Ishikawa (cell line): ENCODE measurements at regions not wholly inside any gene's neighbourhood (a gene's known extent, or its start where the extent isn't known, plus 50 kb on each side); places are given as distances from the start of the nearest gene placed in this dataset.

Experiments
- CEBPB ChIP-seq: IDR thresholded peaks from 2 replicates; pipeline ENCODE4 v1.6.1; 2012
- CREB1 ChIP-seq: IDR thresholded peaks from 2 replicates; pipeline ENCODE4 v1.6.1; 2012; ENCODE audit warnings: low read depth
- EGR1 ChIP-seq: IDR thresholded peaks from 2 replicates; pipeline ENCODE4 v1.6.1; 2012
- EP300 ChIP-seq: IDR thresholded peaks from 2 replicates; pipeline ENCODE4 v1.6.1; 2012; ENCODE audit warnings: borderline replicate concordance
- FOXM1 ChIP-seq: IDR thresholded peaks from 2 replicates; pipeline ENCODE4 v1.6.1; 2012; ENCODE audit warnings: low read depth, borderline replicate concordance
- NFIC ChIP-seq: IDR thresholded peaks from 2 replicates; pipeline ENCODE4 v1.6.1; 2012
- RAD21 ChIP-seq: IDR thresholded peaks from 2 replicates; pipeline ENCODE4 v1.6.1; 2012; ENCODE audit warnings: low read depth
- TAF1 ChIP-seq: IDR thresholded peaks from 2 replicates; pipeline ENCODE4 v1.6.1; 2012; ENCODE audit warnings: low read depth, mild to moderate bottlenecking
- TCF12 ChIP-seq: IDR thresholded peaks from 2 replicates; pipeline ENCODE4 v1.6.1; 2012; ENCODE audit warnings: low read depth
- TEAD4 ChIP-seq: IDR thresholded peaks from 2 replicates; pipeline ENCODE4 v1.6.1; 2012
- YY1 ChIP-seq: IDR thresholded peaks from 2 replicates; pipeline ENCODE4 v1.6.1; 2012; ENCODE audit warnings: low read depth
- ZBTB7A ChIP-seq: IDR thresholded peaks from 2 replicates; pipeline ENCODE4 v1.6.1; 2012; ENCODE audit warnings: low read depth
- TF ChIP-seq, protein P1 (sequence below): IDR thresholded peaks from 2 replicates; pipeline ENCODE4 v1.6.1; 2012
- TF ChIP-seq, protein P2 (sequence below): IDR thresholded peaks from 2 replicates; pipeline ENCODE4 v1.6.1; 2012
- TF ChIP-seq, protein P3 (sequence below): IDR thresholded peaks from 2 replicates; pipeline ENCODE4 v1.6.1; 2012; ENCODE audit warnings: low read depth, mild to moderate bottlenecking

DNA sequence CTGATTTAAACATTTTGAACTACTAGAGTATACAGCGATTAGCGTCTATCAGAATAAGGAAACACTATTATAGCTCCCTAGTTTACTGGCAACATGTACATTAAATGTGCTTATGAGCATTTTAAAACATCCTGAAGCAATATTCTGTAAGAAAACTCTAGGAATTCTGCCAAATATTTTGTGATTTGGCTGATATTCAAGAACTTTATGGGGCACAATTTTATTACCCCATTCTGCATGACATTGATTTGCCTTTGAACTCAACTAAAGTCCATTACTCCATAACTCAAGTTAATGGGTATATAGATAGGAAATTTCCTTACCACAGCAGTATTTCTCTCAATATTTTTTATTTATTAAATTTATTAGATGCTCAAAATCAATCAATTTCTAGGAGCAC lies 369.9 kb upstream of the KCND2 start:
- TF ChIP-seq TCF12 (no peak), TAF1 (no peak), YY1 (no peak), EP300 (no peak), TEAD4 (no peak)
- TF ChIP-seq, protein P1, sequence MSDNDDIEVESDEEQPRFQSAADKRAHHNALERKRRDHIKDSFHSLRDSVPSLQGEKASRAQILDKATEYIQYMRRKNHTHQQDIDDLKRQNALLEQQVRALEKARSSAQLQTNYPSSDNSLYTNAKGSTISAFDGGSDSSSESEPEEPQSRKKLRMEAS, result no peak
- TF ChIP-seq, protein P2, sequence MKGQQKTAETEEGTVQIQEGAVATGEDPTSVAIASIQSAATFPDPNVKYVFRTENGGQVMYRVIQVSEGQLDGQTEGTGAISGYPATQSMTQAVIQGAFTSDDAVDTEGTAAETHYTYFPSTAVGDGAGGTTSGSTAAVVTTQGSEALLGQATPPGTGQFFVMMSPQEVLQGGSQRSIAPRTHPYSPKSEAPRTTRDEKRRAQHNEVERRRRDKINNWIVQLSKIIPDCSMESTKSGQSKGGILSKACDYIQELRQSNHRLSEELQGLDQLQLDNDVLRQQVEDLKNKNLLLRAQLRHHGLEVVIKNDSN, result no peak
- TF ChIP-seq, protein P3, sequence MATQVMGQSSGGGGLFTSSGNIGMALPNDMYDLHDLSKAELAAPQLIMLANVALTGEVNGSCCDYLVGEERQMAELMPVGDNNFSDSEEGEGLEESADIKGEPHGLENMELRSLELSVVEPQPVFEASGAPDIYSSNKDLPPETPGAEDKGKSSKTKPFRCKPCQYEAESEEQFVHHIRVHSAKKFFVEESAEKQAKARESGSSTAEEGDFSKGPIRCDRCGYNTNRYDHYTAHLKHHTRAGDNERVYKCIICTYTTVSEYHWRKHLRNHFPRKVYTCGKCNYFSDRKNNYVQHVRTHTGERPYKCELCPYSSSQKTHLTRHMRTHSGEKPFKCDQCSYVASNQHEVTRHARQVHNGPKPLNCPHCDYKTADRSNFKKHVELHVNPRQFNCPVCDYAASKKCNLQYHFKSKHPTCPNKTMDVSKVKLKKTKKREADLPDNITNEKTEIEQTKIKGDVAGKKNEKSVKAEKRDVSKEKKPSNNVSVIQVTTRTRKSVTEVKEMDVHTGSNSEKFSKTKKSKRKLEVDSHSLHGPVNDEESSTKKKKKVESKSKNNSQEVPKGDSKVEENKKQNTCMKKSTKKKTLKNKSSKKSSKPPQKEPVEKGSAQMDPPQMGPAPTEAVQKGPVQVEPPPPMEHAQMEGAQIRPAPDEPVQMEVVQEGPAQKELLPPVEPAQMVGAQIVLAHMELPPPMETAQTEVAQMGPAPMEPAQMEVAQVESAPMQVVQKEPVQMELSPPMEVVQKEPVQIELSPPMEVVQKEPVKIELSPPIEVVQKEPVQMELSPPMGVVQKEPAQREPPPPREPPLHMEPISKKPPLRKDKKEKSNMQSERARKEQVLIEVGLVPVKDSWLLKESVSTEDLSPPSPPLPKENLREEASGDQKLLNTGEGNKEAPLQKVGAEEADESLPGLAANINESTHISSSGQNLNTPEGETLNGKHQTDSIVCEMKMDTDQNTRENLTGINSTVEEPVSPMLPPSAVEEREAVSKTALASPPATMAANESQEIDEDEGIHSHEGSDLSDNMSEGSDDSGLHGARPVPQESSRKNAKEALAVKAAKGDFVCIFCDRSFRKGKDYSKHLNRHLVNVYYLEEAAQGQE, result no peak

DNA sequence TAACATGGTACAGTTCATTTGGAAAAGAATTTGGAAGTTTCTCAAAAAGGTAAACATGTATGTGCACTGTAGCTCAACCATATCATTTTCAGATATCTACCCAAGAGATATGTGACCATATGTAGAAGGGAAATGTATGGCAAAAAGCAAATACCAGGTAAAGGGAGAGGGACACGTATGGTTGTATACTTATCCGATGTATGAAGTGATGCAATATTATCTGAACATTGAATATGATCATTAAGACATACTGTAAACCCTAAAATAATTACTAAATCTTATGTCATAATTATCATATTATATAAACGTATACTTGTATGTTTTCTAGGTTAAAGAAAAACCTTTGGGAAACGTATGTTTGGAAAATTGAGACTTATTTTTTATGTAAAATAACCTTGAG lies 367.5 kb upstream of the KCND2 start:
- TF ChIP-seq, protein P1, result no peak
- TF ChIP-seq EGR1 (no peak), EP300 (no peak), NFIC (no peak), FOXM1 (no peak), TCF12 (no peak), CEBPB (no peak), TEAD4 (no peak), ZBTB7A (no peak), YY1 (no peak)
- TF ChIP-seq, protein P3, result no peak

DNA sequence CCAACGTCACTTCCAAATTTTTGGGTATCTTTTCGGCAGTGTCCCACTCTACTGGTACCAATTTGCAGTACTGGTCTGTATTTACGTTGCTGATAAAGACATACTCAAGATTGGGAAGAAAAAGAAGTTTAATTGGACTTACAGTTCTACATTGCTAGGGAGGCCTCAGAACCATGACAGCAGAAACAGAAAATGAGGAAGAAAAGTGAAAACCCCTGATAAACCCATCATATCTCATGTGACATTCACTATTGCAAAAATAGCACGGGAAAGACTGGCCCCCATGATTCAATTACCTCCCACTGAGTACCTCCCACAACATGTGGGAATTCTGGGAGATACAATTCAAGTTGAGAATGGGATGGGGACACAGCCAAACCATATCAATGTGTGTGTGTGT lies 364.0 kb upstream of the KCND2 start:
- TF ChIP-seq ZBTB7A, result no peak
- TF ChIP-seq, protein P1, result no peak
- TF ChIP-seq RAD21, result no peak
- TF ChIP-seq EGR1, result no peak
- TF ChIP-seq NFIC, result no peak
- no peak for TF ChIP-seq CREB1
- TF ChIP-seq EP300, result no peak
- no peak for TF ChIP-seq FOXM1
- TF ChIP-seq, protein P2, result no peak
- TF ChIP-seq TCF12, result no peak

DNA sequence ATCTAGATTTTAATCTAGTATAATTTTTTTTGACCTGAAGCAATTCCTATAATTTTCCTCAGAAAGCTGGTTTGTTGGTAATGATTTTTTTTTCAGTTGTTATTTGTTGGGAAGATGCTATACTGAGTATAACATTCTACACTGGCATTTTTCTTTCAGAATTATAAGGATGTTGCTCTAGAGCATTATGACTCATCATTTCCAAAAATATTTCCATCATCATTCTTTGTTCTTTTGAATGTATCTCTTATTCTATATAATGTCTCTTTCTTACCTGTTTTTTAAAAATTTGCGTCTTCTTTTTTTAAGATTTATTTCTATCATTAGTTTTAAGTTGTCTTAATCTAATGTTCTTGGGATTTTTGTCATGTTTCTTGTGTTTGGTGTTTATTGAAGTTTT lies 356.5 kb upstream of the KCND2 start:
- TF ChIP-seq EP300 (no peak), YY1 (no peak), EGR1 (no peak), CEBPB (no peak), CREB1 (no peak), TAF1 (no peak), FOXM1 (no peak), ZBTB7A (no peak), NFIC (no peak), RAD21 (no peak), TCF12 (no peak), TEAD4 (no peak)
- TF ChIP-seq, protein P3, result no peak
- TF ChIP-seq, protein P2, result no peak
- TF ChIP-seq, protein P1, result no peak
